Fibroblast of lung (primary cell): ENCODE measurements at regions not wholly inside any gene's neighbourhood (a gene's known extent, or its start where the extent isn't known, plus 50 kb on each side); places are given as distances from the start of the nearest gene placed in this dataset.

ENCODE experiments used
- DNase-seq, 2 donors: peaks; one replicate each; pipeline versions ENCODE4 v3.0.0 to v3.0.0-alpha.2; 2010; ENCODE audit warnings: low read depth in 2 of 2
- H2AFZ ChIP-seq: 2 replicates; pipeline ENCODE4 v1.5.1; 2012; ENCODE audit warnings: low read length, control low read depth, inconsistent platforms
- H3K27ac ChIP-seq: 2 replicates; pipeline ENCODE4 v1.5.1; 2011; ENCODE audit warnings: low read length, control low read depth; ENCODE audit not compliant: insufficient read depth
- H3K27me3 ChIP-seq: 2 replicates; pipeline ENCODE4 v1.5.1; 2011; ENCODE audit warnings: mild to moderate bottlenecking, low read length; ENCODE audit not compliant: control insufficient read depth, insufficient read depth
- H3K36me3 ChIP-seq: 2 replicates; pipeline ENCODE4 v1.5.1; 2011; ENCODE audit warnings: low read length; ENCODE audit not compliant: control insufficient read depth, insufficient read depth
- H3K4me1 ChIP-seq: 2 replicates; pipeline ENCODE4 v1.5.1; 2011; ENCODE audit warnings: low read length; ENCODE audit not compliant: control insufficient read depth, insufficient read depth; ENCODE audit errors: extremely low read depth
- H3K4me2 ChIP-seq: 2 replicates; pipeline ENCODE4 v1.5.1; 2011; ENCODE audit warnings: low read length, control low read depth; ENCODE audit not compliant: insufficient read depth; ENCODE audit errors: extremely low read depth
- H3K4me3 ChIP-seq, 4 experiments: fragments of 200-600 bp in 1 of 4; sonication (generic) in 1 of 4; replicated peaks in 1 of 4; 2 replicates each; pipeline ENCODE4 v1.5.1; 2011 to 2016; ENCODE audit warnings: low read length in 4 of 4, low read depth in 3 of 4, mild to moderate bottlenecking in 3 of 4, control low read depth in 2 of 4, inconsistent platforms in 1 of 4, mixed read lengths in 1 of 4; ENCODE audit not compliant: insufficient read depth in 1 of 4; ENCODE audit errors: control extremely low read depth in 1 of 4
- H3K79me2 ChIP-seq: 2 replicates; pipeline ENCODE4 v1.5.1; 2012; ENCODE audit warnings: mild to moderate bottlenecking, low read length, inconsistent platforms; ENCODE audit not compliant: control insufficient read depth, insufficient read depth
- H3K9ac ChIP-seq: 2 replicates; pipeline ENCODE4 v1.5.1; 2011; ENCODE audit warnings: mild to moderate bottlenecking, low read length, control low read depth; ENCODE audit not compliant: insufficient read depth
- H3K9me3 ChIP-seq: 2 replicates; pipeline ENCODE4 v1.5.1; 2012; ENCODE audit warnings: low read depth, low read length; ENCODE audit not compliant: control insufficient read depth, insufficient read depth
- H4K20me1 ChIP-seq: 2 replicates; pipeline ENCODE4 v1.5.1; 2011; ENCODE audit warnings: low read length; ENCODE audit not compliant: control insufficient read depth, insufficient read depth; ENCODE audit errors: extremely low read depth
- EZH2 ChIP-seq: IDR thresholded peaks from 2 replicates; pipeline ENCODE4 v1.5.1; 2012; ENCODE audit warnings: low read length, control low read depth, mild to moderate bottlenecking; ENCODE audit errors: missing control alignments
- TF ChIP-seq, protein P1 (sequence below), 2 donors: IDR thresholded peaks in 1 of 2; conservative IDR thresholded peaks in 1 of 2; 1 replicate in 1 of 2; 2 replicates in 1 of 2; pipeline ENCODE4 v1.5.1; 2011 to 2012; ENCODE audit warnings: low read length in 2 of 2, control low read depth in 1 of 2, inconsistent platforms in 1 of 2, low read depth in 1 of 2, mild to moderate bottlenecking in 1 of 2

GRCh38 chr10:125397608-125398007 is 237.2 kb upstream of the CTBP2 start:
- TF ChIP-seq, protein P1, sequence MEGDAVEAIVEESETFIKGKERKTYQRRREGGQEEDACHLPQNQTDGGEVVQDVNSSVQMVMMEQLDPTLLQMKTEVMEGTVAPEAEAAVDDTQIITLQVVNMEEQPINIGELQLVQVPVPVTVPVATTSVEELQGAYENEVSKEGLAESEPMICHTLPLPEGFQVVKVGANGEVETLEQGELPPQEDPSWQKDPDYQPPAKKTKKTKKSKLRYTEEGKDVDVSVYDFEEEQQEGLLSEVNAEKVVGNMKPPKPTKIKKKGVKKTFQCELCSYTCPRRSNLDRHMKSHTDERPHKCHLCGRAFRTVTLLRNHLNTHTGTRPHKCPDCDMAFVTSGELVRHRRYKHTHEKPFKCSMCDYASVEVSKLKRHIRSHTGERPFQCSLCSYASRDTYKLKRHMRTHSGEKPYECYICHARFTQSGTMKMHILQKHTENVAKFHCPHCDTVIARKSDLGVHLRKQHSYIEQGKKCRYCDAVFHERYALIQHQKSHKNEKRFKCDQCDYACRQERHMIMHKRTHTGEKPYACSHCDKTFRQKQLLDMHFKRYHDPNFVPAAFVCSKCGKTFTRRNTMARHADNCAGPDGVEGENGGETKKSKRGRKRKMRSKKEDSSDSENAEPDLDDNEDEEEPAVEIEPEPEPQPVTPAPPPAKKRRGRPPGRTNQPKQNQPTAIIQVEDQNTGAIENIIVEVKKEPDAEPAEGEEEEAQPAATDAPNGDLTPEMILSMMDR (conservative IDR thresholded peaks at IDR 0.05 in 1 of 2, IDR thresholded peaks at IDR 0.05 in 1 of 2; ENCODE audit: low read depth in 1 of 2, low read length in 2 of 2) = no peak
- TF ChIP-seq EZH2 = no peak
- no peaks in the 10 kb centered on the region for H3K36me3 ChIP-seq

GRCh38 chr10:125396676-125397075 is 236.3 kb upstream of the CTBP2 start:
- H2AFZ ChIP-seq = no peak overlapping the region
- H3K4me1 ChIP-seq = no peaks in the 10 kb centered on the region
- no peak overlapping the region for H3K9ac ChIP-seq
- no peak overlapping the region for H3K27ac ChIP-seq
- no peaks in the 10 kb centered on the region for H3K27me3 ChIP-seq
- DNase-seq = peak; percentile 24 to 57
- no peak overlapping the region for H3K4me3 ChIP-seq
- no peaks in the 10 kb centered on the region for H4K20me1 ChIP-seq
- no peaks in the 10 kb centered on the region for H3K36me3 ChIP-seq
- H3K79me2 ChIP-seq = no peaks in the 10 kb centered on the region
- H3K9me3 ChIP-seq = no peaks in the 10 kb centered on the region
- no peak overlapping the region for H3K4me2 ChIP-seq
- no peak for TF ChIP-seq EZH2

More at GRCh38 chr10:125397608-125398007, 237.2 kb upstream of the CTBP2 start:
- H2AFZ ChIP-seq = no peak overlapping the region
- H3K79me2 ChIP-seq = no peaks in the 10 kb centered on the region
- H3K4me3 ChIP-seq = no peak overlapping the region
- no peak for DNase-seq
- no peak overlapping the region for H3K4me2 ChIP-seq
- no peak overlapping the region for H3K27ac ChIP-seq
- no peak overlapping the region for H3K9ac ChIP-seq
- H4K20me1 ChIP-seq = no peaks in the 10 kb centered on the region
- no peaks in the 10 kb centered on the region for H3K27me3 ChIP-seq
- H3K9me3 ChIP-seq = no peaks in the 10 kb centered on the region
- H3K4me1 ChIP-seq = no peaks in the 10 kb centered on the region

- Histone ChIP-seq H3K27me3 (no peaks in the 10 kb centered on the region), H2AFZ (no peak overlapping the region), H3K4me3 (no peak overlapping the region), H3K9ac (no peak overlapping the region), H3K36me3 (no peaks in the 10 kb centered on the region), H3K4me1 (no peaks in the 10 kb centered on the region), H3K4me2 (no peak overlapping the region), H3K27ac (no peak overlapping the region), H3K79me2 (no peaks in the 10 kb centered on the region), H4K20me1 (no peaks in the 10 kb centered on the region), H3K9me3 (no peaks in the 10 kb centered on the region)
- no peak for TF ChIP-seq EZH2
- TF ChIP-seq, protein P1 (conservative IDR thresholded peaks at IDR 0.05 in 1 of 2, IDR thresholded peaks at IDR 0.05 in 1 of 2; ENCODE audit: low read depth in 1 of 2, low read length in 2 of 2) = no peak
- DNase-seq = no peak
Observed at GRCh38 chr10:125392609-125393008, 232.2 kb upstream of the CTBP2 start.
